H54 (cell line): ENCODE measurements at regions not wholly inside any gene's neighbourhood (a gene's known extent, or its start where the extent isn't known, plus 50 kb on each side); places are given as distances from the start of the nearest gene placed in this dataset.
"Not testable (repeated sequence)": the region's sequence is repeated elsewhere in the genome, so short reads cannot be mapped to it uniquely, and the experiment has no call there.

ENCODE experiments used
- DNase-seq: peaks from one replicate; pipeline ENCODE4 v3.0.0; 2011; ENCODE audit warnings: low spot score, mixed read lengths; ENCODE audit not compliant: insufficient read length
- FAIRE-seq: peaks from 3 replicates; lab custom pipeline; 2011; peaks lifted over from hg19 to GRCh38; lab: Jason Lieb, UNC
- POLR2A ChIP-seq: IDR thresholded peaks from 2 replicates; pipeline ENCODE4 v1.6.1; 2011; ENCODE audit warnings: low read depth, mild to moderate bottlenecking, low read length

DNA sequence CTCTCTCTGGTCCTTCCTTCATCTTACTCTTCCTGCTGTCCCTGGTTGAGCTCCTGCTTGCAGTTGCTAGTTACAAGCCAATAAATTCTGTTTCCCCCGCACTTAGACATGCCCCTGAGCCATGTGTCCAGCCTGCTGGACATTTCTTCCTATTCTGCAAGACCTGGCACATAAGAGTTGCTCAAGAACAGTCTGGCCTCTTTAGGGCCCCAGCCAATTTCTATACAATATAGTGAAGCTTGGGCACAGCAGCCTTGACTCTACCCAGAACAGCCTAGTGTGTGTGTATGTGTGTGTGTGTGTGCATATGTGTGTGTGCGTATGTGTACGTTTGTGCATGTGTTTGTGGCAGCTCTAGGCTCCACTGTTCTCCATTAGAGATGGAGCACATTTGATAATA lies 276.0 kb downstream of the CYRIA start:
- no peak for FAIRE-seq
- DNase-seq = no peak
- no peak for TF ChIP-seq POLR2A

- not testable (repeated sequence) for DNase-seq, FAIRE-seq
Observed at GRCh38 chr2:16388199-16388830, 277.3 kb downstream of the CYRIA start.

DNA sequence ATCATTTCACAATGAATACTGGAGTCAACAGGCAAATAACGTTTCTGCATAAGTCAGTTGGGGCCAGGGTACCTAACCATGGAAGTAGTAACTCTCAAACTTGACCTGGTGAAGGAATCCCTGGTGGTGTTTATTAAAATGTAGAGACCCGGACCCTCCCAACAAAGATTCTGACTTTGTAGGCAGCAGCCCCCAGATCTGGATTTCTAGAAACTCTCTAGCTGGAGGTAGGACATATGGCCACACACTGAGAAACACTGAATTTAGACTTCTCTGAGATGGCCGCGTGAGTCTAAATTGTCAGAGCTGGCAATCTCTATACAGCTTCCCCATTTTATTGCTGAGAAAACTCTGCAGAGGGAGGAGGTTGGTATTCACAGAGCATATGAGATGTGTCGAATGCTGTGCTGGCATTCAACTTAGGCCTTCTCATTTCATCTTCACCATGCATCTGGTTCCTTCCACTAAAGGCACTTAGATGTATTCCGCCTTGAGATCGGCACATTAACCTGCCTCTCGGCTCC lies 278.1 kb downstream of the CYRIA start:
- no peak for TF ChIP-seq POLR2A
- FAIRE-seq = no peak

GRCh38 chr2:16386431-16386830 lies 279.2 kb downstream of the CYRIA start:
- FAIRE-seq (no peak), DNase-seq (no peak)
- TF ChIP-seq POLR2A = no peak

More for the DNA sequence above, 278.1 kb downstream of the CYRIA start:
- DNase-seq = no peak

DNA sequence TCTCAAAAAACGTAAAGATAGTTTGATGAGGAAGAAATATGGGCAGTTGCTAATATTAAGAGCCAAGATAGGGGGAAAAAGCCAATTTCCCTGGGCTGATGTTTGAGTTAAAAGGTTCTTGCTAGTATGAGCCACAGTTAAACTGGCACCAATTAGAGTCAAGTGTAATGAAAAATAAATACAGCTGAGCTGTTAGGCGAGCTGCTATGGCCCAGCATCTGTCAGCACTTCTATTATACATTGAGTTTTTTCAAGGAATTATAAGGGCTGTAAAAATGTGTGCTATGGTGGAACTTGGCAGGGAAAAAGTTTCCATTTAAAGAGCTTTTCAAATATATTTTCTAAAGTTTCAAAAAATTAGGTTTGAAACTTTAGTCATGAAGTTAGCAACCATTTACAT lies 279.6 kb downstream of the CYRIA start:
- FAIRE-seq (no peak), DNase-seq (no peak)
- TF ChIP-seq POLR2A = no peak

DNA sequence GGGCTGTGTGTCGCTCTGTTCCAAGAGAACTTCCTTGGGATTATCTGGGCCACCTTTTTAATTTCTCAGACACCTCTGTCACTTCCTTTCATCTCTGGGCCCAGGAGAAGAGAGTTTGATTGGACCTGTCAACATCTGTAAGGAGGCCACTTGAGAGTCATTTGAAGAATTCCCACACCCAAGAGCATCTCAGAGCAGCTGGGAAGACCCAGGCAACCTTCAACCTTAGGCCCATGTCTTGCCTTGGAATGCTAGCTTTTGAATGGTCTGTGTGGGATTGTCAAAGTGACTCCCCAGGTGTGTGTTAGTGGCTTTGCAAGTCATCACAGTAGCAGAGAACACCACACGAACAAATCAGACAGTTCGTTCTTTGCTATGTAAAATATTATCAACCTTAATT lies 280.3 kb downstream of the CYRIA start:
- DNase-seq = no peak
- no peak for TF ChIP-seq POLR2A
- no peak for FAIRE-seq

GRCh38 chr2:16383411-16383810 lies 282.2 kb downstream of the CYRIA start:
- FAIRE-seq = no peak
- no peak for TF ChIP-seq POLR2A
- DNase-seq = no peak

- DNase-seq (no peak), FAIRE-seq (no peak)
- TF ChIP-seq POLR2A = no peak
Observed at GRCh38 chr2:16382451-16382850, 283.2 kb downstream of the CYRIA start.

DNA sequence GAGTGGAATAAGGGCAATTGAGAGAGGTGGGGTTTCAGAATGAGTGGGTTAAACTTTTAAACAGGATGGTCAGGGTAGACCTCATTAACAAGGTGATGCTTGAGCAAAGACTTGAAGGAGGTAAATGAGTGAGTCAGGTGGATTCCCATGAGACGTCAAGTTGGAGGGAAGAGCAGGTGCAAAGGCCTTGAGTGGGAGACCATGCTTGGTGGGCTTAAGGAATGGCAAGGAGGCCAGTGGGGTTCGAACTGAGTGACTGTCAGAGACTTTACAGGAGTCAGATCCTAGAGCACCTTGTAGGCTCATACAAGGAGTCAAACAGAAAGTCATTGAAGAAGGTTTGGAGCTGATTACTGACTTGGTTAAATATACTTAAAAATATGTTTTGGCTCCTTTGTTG lies 284.1 kb downstream of the CYRIA start:
- no peak for FAIRE-seq
- TF ChIP-seq POLR2A = no peak

DNA sequence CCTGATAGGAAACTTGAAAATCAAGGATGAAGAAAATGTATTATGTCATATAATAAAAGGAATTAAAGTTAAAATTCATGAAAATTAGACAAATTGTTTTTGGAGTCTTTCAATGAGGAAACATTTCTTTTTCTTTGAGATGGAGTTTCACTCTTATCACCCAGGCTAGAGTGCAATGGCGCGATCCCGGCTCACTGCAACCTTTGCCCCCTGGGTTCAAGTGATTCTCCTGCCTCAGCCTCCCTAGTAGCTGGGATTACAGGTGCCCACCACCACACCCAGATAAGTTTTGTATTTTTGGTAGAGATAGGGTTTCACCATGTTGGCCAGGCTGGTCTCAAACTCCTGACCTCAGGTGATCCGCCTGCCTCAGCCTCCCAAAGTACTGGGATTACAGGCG lies 285.7 kb downstream of the CYRIA start:
- FAIRE-seq, DNase-seq: not testable (repeated sequence)

More for the DNA sequence above, 284.1 kb downstream of the CYRIA start:
- DNase-seq = no peak

DNA sequence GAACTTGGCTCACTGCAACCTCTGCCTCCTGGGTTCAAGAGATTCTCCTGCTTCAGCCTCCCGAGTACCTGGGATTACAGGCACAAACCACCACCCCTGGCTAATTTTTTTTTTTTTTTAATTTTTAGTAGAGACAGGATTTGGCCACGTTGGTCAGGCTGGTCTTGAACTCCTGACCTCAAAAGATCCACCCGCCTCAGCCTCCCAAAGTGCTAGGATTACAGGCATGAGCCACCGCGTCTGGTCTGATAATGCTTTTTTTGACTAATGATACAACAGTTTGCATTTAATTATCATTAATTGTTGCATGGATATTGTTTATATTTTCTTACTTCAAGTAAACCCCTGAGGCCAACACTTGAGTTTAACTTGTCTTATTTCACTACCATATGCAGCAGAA lies 286.6 kb downstream of the CYRIA start:
- DNase-seq, FAIRE-seq: not testable (repeated sequence)

DNA sequence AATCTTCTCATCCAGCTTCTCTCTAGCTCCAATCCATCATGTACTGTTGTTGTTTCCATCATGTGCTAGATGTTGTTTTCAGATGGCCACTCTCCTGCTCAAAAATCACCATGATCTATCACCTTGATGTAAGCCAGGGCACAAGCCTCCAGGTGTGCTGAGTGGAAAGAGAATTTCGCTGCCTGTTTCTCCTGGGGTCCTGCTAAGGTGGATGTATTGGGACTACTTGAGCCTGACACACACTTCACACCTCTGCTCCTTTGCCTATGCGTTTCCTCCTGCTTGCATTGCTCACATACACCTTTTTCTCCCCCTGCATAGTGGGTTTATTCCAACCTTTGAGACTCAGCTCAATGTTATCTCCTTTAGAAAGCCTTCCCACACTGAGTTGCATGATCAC lies 287.6 kb downstream of the CYRIA start:
- TF ChIP-seq POLR2A = no peak
- no peak for DNase-seq
- FAIRE-seq = no peak

DNA sequence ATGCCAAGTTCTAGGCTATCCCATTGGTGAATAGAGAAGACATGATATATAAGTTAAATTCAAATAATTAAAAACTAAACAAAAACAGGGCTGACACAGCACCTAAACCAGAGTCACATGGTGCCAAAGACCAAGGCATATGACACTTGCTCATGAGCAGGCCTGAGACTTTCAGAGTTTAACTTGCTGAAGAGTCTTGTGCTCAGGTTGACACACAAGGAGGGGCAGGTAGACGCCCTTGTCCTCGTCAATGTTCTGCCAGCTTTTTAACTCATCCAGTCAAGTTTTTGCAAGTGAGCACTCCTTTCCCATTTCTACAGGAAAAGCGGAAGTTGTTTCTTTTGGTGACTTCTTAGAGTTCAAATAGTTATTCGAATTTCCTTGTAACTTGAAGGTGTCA lies 289.7 kb downstream of the CYRIA start:
- no peak for FAIRE-seq
- DNase-seq = no peak
- TF ChIP-seq POLR2A = no peak

GRCh38 chr2:16375351-16375750 lies 290.3 kb downstream of the CYRIA start:
- no peak for TF ChIP-seq POLR2A
- DNase-seq (no peak), FAIRE-seq (no peak)

DNA sequence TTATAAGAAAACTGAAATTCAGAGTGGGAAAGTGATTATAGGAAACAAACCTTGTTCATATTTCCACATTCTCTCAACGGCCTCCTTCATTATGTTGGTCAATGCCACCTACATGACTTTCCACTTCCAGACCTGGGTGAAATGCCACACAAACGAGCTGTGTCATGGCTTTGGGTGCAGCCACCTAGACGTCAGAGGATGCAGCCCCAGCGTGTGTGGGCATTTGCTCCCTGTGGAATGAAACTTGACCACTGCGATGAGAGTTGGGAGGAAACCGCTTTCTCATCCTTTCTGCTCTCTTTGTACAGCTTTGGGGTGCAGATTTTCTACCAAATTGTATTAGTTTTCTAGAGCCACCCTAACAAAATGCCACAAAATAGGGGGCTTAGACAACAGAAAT lies 291.0 kb downstream of the CYRIA start:
- no peak for TF ChIP-seq POLR2A
- no peak for FAIRE-seq
- no peak for DNase-seq
